WTC11 (cell line): ENCODE measurements at regions not wholly inside any gene's neighbourhood (a gene's known extent, or its start where the extent isn't known, plus 50 kb on each side); places are given as distances from the start of the nearest gene placed in this dataset.

Experiments
- ATAC-seq: fragments of 200-7000 bp; cut with Tn5 transposase; 2 replicates; pipeline ENCODE4 v1.10.0; 2021; ENCODE audit warnings: mild to moderate bottlenecking, moderate library complexity
- CTCF ChIA-PET: fragments of 300-600 bp; sonication (Branson Sonifier 250); formaldehyde crosslinking; loops from one replicate; lab custom pipeline; 2021; ENCODE audit warnings: antibody characterized with exemption; lab: Charles Lee
- POLR2A ChIA-PET: fragments of 350-600 bp; sonication (Branson Sonifier 250); formaldehyde crosslinking; loops from one replicate; lab custom pipeline; 2021; ENCODE audit warnings: antibody characterized with exemption; lab: Charles Lee
- DNase-seq: peaks from one replicate; pipeline ENCODE4 v3.0.0; 2021; ENCODE audit warnings: low spot score
- H3K27ac Mint-ChIP-seq: 2 replicates; pipeline ENCODE4 v1.8.0; 2021; ENCODE audit warnings: mixed read lengths
- H3K27me3 Mint-ChIP-seq: 2 replicates; pipeline ENCODE4 v1.8.0; 2021; ENCODE audit warnings: low read depth, mild to moderate bottlenecking, moderate library complexity, mixed read lengths
- H3K36me3 Mint-ChIP-seq: 2 replicates; pipeline ENCODE4 v1.8.0; 2021; ENCODE audit warnings: mixed read lengths
- H3K4me1 Mint-ChIP-seq: 2 replicates; pipeline ENCODE4 v1.8.0; 2022; ENCODE audit warnings: mixed read lengths
- H3K4me3 Mint-ChIP-seq: 2 replicates; pipeline ENCODE4 v1.8.0; 2021; ENCODE audit warnings: mild to moderate bottlenecking, moderate library complexity, mixed read lengths
- H3K9me3 Mint-ChIP-seq: 2 replicates; pipeline ENCODE4 v1.8.0; 2021; ENCODE audit warnings: mixed read lengths
- AFF4 ChIP-seq: sonication (generic); formaldehyde crosslinking; IDR thresholded peaks from 2 replicates; pipeline ENCODE4 v1.8.1; 2023; ENCODE audit warnings: mild to moderate bottlenecking, missing genetic modification reagents, borderline replicate concordance
- ATF1 ChIP-seq: sonication (generic); formaldehyde crosslinking; IDR thresholded peaks from 2 replicates; pipeline ENCODE4 v1.8.1; 2023; ENCODE audit warnings: mild to moderate bottlenecking, moderate library complexity, missing genetic modification reagents
- ATF2 ChIP-seq: sonication (generic); formaldehyde crosslinking; IDR thresholded peaks from 2 replicates; pipeline ENCODE4 v1.8.1; 2022; ENCODE audit warnings: low read depth, missing genetic modification reagents, borderline replicate concordance
- ESRRA ChIP-seq: sonication (generic); formaldehyde crosslinking; IDR thresholded peaks from 2 replicates; pipeline ENCODE4 v1.8.1; 2022; ENCODE audit warnings: mild to moderate bottlenecking, missing genetic modification reagents, borderline replicate concordance
- FOXK1 ChIP-seq: sonication (generic); formaldehyde crosslinking; IDR thresholded peaks from 2 replicates; pipeline ENCODE4 v1.8.0; 2022; ENCODE audit warnings: mild to moderate bottlenecking, moderate library complexity, missing genetic modification reagents
- MXD4 ChIP-seq: fragments of 250-450 bp; sonication (Bioruptor Pico); IDR thresholded peaks from 2 replicates; pipeline ENCODE4 v1.8.0; 2021; ENCODE audit warnings: mild to moderate bottlenecking, moderate library complexity, borderline replicate concordance
- NR3C1 ChIP-seq: sonication (generic); formaldehyde crosslinking; conservative IDR thresholded peaks from 2 replicates; pipeline ENCODE4 v1.8.1; 2023; ENCODE audit warnings: low read depth, mild to moderate bottlenecking, missing genetic modification reagents
- TCF7 ChIP-seq: sonication (generic); formaldehyde crosslinking; IDR thresholded peaks from 2 replicates; pipeline ENCODE4 v1.8.0; 2022; ENCODE audit warnings: mild to moderate bottlenecking, low read depth, missing genetic modification reagents, moderate library complexity
- TEAD1 ChIP-seq: sonication (generic); formaldehyde crosslinking; IDR thresholded peaks from 2 replicates; pipeline ENCODE4 v1.8.0; 2022; ENCODE audit warnings: mild to moderate bottlenecking, missing genetic modification reagents
- TEAD4 ChIP-seq: sonication (generic); formaldehyde crosslinking; IDR thresholded peaks from 2 replicates; pipeline ENCODE4 v1.8.0; 2022; ENCODE audit warnings: mild to moderate bottlenecking, missing genetic modification reagents
- ZMAT4 ChIP-seq: fragments of 250-450 bp; sonication (Bioruptor Pico); IDR thresholded peaks from 2 replicates; pipeline ENCODE4 v1.9.0; 2021; ENCODE audit warnings: mild to moderate bottlenecking
- ZNF317 ChIP-seq: sonication (generic); formaldehyde crosslinking; IDR thresholded peaks from 2 replicates; pipeline ENCODE4 v1.8.1; 2023; ENCODE audit warnings: low read depth, mild to moderate bottlenecking, moderate library complexity, missing genetic modification reagents, borderline replicate concordance
- ZNF396 ChIP-seq: fragments of 250-450 bp; sonication (Bioruptor Pico); IDR thresholded peaks from 2 replicates; pipeline ENCODE4 v1.8.0; 2021; ENCODE audit warnings: mild to moderate bottlenecking, moderate library complexity, borderline replicate concordance
- ZNF423 ChIP-seq: fragments of 250-450 bp; sonication (Bioruptor Pico); IDR thresholded peaks from 2 replicates; pipeline ENCODE4 v2.1.2; 2022; ENCODE audit warnings: mild to moderate bottlenecking, moderate library complexity
- TF ChIP-seq, protein P1 (sequence below): sonication (generic); formaldehyde crosslinking; IDR thresholded peaks from 2 replicates; pipeline ENCODE4 v1.8.1; 2023; ENCODE audit warnings: mild to moderate bottlenecking, missing genetic modification reagents, moderate library complexity
- TF ChIP-seq, protein P2 (sequence below): fragments of 250-450 bp; sonication (Bioruptor Pico); IDR thresholded peaks from 2 replicates; pipeline ENCODE4 v1.9.0; 2021; ENCODE audit warnings: mild to moderate bottlenecking, borderline replicate concordance
- TF ChIP-seq, protein P3 (sequence below): sonication (generic); formaldehyde crosslinking; IDR thresholded peaks from 2 replicates; pipeline ENCODE4 v1.8.1; 2023; ENCODE audit warnings: mild to moderate bottlenecking, missing genetic modification reagents

DNA sequence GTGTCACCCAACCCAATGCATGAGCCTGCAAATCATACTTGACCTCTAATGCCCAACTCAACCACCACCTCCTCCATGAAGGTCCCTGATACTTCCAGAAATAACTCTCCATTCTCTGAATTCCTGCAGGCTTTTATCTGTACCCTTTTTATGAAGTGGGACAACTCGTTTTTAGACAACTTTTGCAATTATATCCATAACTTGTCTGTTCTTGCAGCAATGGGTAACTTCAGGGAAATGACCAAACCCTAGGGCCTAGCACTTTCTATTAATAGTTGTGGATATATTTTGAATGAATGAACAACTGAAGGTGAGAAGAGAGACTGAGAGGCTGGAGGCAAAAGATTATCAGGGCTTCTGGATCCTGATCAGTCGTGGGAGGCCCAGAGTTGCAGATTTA is 236.6 kb upstream of the MOCS1 start (continued):
- TF ChIP-seq, protein P1, sequence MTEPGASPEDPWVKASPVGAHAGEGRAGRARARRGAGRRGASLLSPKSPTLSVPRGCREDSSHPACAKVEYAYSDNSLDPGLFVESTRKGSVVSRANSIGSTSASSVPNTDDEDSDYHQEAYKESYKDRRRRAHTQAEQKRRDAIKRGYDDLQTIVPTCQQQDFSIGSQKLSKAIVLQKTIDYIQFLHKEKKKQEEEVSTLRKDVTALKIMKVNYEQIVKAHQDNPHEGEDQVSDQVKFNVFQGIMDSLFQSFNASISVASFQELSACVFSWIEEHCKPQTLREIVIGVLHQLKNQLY (CRISPR knock-in tag): no peak

DNA sequence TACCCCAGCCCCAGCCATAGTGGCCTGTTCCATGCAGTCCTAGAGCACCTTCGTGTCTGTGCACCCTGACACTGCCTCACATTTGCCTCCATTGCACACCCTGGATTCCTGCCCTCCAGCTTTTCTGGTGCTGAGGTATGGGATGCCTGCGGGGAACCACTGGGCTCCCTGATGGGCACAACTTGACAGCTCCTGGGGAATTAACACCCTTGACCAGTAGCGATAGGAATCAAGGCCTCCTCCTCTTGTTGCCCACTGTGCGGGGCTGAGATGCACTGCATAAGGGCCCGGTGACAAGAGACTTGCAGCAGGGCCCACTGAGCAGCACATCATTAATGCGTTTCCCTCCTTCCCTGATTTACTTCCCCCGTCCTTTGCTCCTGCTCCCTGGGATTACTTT is 235.6 kb upstream of the MOCS1 start:
- no peaks in the 10 kb centered on the region for H3K36me3 Mint-ChIP-seq
- no peaks in the 10 kb centered on the region for H3K9me3 Mint-ChIP-seq
- no peak overlapping the region for H3K4me3 Mint-ChIP-seq
- 0 out of 2 replicates have a peak, but pooled peaks cover 2% of the 10 kb centered on the region for H3K4me1 Mint-ChIP-seq
- CTCF ChIA-PET: no interaction called here
- peaks cover 7% of the 10 kb centered on the region; the same call in 1 of the 2 replicates for H3K27me3 Mint-ChIP-seq
- H3K27ac Mint-ChIP-seq: no peak overlapping the region
- no peak for TF ChIP-seq TEAD1 (CRISPR knock-in tag)
- TF ChIP-seq ATF1: no peak
- TF ChIP-seq, protein P2, sequence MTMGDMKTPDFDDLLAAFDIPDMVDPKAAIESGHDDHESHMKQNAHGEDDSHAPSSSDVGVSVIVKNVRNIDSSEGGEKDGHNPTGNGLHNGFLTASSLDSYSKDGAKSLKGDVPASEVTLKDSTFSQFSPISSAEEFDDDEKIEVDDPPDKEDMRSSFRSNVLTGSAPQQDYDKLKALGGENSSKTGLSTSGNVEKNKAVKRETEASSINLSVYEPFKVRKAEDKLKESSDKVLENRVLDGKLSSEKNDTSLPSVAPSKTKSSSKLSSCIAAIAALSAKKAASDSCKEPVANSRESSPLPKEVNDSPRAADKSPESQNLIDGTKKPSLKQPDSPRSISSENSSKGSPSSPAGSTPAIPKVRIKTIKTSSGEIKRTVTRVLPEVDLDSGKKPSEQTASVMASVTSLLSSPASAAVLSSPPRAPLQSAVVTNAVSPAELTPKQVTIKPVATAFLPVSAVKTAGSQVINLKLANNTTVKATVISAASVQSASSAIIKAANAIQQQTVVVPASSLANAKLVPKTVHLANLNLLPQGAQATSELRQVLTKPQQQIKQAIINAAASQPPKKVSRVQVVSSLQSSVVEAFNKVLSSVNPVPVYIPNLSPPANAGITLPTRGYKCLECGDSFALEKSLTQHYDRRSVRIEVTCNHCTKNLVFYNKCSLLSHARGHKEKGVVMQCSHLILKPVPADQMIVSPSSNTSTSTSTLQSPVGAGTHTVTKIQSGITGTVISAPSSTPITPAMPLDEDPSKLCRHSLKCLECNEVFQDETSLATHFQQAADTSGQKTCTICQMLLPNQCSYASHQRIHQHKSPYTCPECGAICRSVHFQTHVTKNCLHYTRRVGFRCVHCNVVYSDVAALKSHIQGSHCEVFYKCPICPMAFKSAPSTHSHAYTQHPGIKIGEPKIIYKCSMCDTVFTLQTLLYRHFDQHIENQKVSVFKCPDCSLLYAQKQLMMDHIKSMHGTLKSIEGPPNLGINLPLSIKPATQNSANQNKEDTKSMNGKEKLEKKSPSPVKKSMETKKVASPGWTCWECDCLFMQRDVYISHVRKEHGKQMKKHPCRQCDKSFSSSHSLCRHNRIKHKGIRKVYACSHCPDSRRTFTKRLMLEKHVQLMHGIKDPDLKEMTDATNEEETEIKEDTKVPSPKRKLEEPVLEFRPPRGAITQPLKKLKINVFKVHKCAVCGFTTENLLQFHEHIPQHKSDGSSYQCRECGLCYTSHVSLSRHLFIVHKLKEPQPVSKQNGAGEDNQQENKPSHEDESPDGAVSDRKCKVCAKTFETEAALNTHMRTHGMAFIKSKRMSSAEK (CRISPR knock-in tag): no peak
- no peak for TF ChIP-seq TEAD4 (CRISPR knock-in tag)
- no peak for TF ChIP-seq ATF2 (CRISPR knock-in tag)
- no peak for TF ChIP-seq TCF7 (CRISPR knock-in tag)
- TF ChIP-seq MXD4: no peak
- TF ChIP-seq ZNF317 (CRISPR knock-in tag): no peak
- TF ChIP-seq ZMAT4 (CRISPR knock-in tag): no peak
- TF ChIP-seq ZNF396 (CRISPR knock-in tag): no peak
- no peak for TF ChIP-seq NR3C1
- TF ChIP-seq ESRRA (CRISPR knock-in tag): no peak
- no peak for DNase-seq
- ATAC-seq: no peak
- POLR2A ChIA-PET: no interaction called here

- CTCF ChIA-PET: no interaction called here
- ATAC-seq: no peak
- Mint-ChIP-seq H3K27me3 (peaks cover 7% of the 10 kb centered on the region; the same call in 1 of the 2 replicates), H3K9me3 (no peaks in the 10 kb centered on the region), H3K4me1 (peaks cover 10% of the 10 kb centered on the region), H3K27ac (no peak overlapping the region), H3K36me3 (no peaks in the 10 kb centered on the region), H3K4me3 (no peak overlapping the region)
- POLR2A ChIA-PET: no interaction called here
- DNase-seq: no peak
- TF ChIP-seq FOXK1 (CRISPR knock-in tag): no peak
- TF ChIP-seq ZNF423 (CRISPR knock-in tag): no peak
- TF ChIP-seq, protein P2 (CRISPR knock-in tag): no peak
- TF ChIP-seq AFF4: no peak
- TF ChIP-seq, protein P3, sequence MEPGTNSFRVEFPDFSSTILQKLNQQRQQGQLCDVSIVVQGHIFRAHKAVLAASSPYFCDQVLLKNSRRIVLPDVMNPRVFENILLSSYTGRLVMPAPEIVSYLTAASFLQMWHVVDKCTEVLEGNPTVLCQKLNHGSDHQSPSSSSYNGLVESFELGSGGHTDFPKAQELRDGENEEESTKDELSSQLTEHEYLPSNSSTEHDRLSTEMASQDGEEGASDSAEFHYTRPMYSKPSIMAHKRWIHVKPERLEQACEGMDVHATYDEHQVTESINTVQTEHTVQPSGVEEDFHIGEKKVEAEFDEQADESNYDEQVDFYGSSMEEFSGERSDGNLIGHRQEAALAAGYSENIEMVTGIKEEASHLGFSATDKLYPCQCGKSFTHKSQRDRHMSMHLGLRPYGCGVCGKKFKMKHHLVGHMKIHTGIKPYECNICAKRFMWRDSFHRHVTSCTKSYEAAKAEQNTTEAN (CRISPR knock-in tag): no peak
These were observed 232.7 kb upstream of the MOCS1 start for GRCh38 chr6:40166963-40167362.
